ENCODE measurements at regions not wholly inside any gene's neighbourhood (a gene's known extent, or its start where the extent isn't known, plus 50 kb on each side); places are given as distances from the start of the nearest gene placed in this dataset.

- TF ChIP-seq ZNF549 (tag by site-specific recombination; IDR thresholded peaks at IDR 0.05) (no peak), ZNF148 (tag by site-specific recombination; IDR thresholded peaks at IDR 0.05; ENCODE audit: borderline replicate concordance) (no peak), ZBTB6 (tag by site-specific recombination; IDR thresholded peaks at IDR 0.05) (no peak)
Measured at GRCh38 chr3:87761341-87761740, 297.5 kb downstream of the CGGBP1 start (continued).

GRCh38 chr3:87756616-87757015 is 302.2 kb downstream of the CGGBP1 start:
- POLR2A ChIA-PET = no interaction called here
- no peaks in the 10 kb centered on the region for H3K9me3 ChIP-seq (ENCODE audit: control insufficient read depth, insufficient read depth, low read depth, low read length)
- H3K36me3 ChIP-seq (ENCODE audit: control insufficient read depth in 2 of 2, insufficient read depth in 1 of 2, low read length in 2 of 2) = no peaks in the 10 kb centered on the region
- no peak overlapping the region for H3K4me3 ChIP-seq (ENCODE audit: low read depth, low read length)
- CTCF ChIA-PET = no interaction called here
- TF ChIP-seq ZNF391 (tag by site-specific recombination; IDR thresholded peaks at IDR 0.05; ENCODE audit: borderline replicate concordance, low read depth) = no peak
- no peak overlapping the region for H3K27ac ChIP-seq (ENCODE audit: extremely low read depth, low read depth, low read length)
- no peaks in the 10 kb centered on the region for H3K4me1 ChIP-seq (ENCODE audit: control insufficient read depth, insufficient read depth, low read length)

GRCh38 chr3:87755852-87756251 is 303.0 kb downstream of the CGGBP1 start:
- TF ChIP-seq ZNF660 (tag by site-specific recombination; IDR thresholded peaks at IDR 0.05) (no peak), ZSCAN4 (tag by site-specific recombination; IDR thresholded peaks at IDR 0.05) (no peak), ZSCAN5A (tag by site-specific recombination; IDR thresholded peaks at IDR 0.05) (no peak), ZBTB20 (tag by site-specific recombination; IDR thresholded peaks at IDR 0.05) (no peak), ZNF449 (tag by site-specific recombination; IDR thresholded peaks at IDR 0.05) (no peak), ZBTB49 (tag by site-specific recombination; IDR thresholded peaks at IDR 0.05; ENCODE audit: low read depth) (no peak), ZNF433 (tag by site-specific recombination; IDR thresholded peaks at IDR 0.05; ENCODE audit: low read depth) (no peak), ZNF138 (tag by site-specific recombination; IDR thresholded peaks at IDR 0.05; ENCODE audit: borderline replicate concordance) (no peak), ZNF280C (tag by site-specific recombination; IDR thresholded peaks at IDR 0.05) (no peak), YY1 (tag by site-specific recombination; IDR thresholded peaks at IDR 0.05) (no peak), ZNF747 (tag by site-specific recombination; IDR thresholded peaks at IDR 0.05) (no peak)
- CTCF ChIA-PET = no interaction called here

More at GRCh38 chr3:87755852-87756251, 303.0 kb downstream of the CGGBP1 start:
- H3K27ac ChIP-seq (ENCODE audit: extremely low read depth, low read depth, low read length) = no peak overlapping the region
- no peaks in the 10 kb centered on the region for H3K4me1 ChIP-seq (ENCODE audit: control insufficient read depth, insufficient read depth, low read length)
- POLR2A ChIA-PET = no interaction called here
- H3K36me3 ChIP-seq (ENCODE audit: control insufficient read depth in 2 of 2, insufficient read depth in 1 of 2, low read length in 2 of 2) = no peaks in the 10 kb centered on the region
- H3K9me3 ChIP-seq (ENCODE audit: control insufficient read depth, insufficient read depth, low read depth, low read length) = no peaks in the 10 kb centered on the region
- H3K4me3 ChIP-seq (ENCODE audit: low read depth, low read length) = no peak overlapping the region

Measured in HEK293 (cell line).